ENCODE measurements at regions not wholly inside any gene's neighbourhood (a gene's known extent, or its start where the extent isn't known, plus 50 kb on each side); places are given as distances from the start of the nearest gene placed in this dataset.
"Not testable (repeated sequence)": the region's sequence is repeated elsewhere in the genome, so short reads cannot be mapped to it uniquely, and the experiment has no call there.

DNA sequence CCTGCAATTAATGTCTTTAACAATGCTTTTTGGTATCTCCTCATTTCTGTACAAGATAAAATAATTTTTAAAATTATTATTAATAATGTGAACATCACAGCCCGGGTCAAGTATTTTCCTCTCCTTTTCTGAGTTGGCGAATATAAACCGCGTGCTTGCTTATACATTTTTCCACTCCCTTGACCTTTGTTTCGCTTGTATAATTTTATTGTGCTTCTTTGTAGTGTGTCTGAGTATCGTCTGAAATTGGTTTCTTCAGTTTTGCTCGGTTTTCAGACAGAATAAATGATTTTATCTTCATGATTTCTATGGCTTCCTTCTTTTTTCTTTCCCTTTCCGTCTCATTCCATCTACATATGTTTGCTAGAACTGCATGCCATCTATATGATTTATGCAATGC, 448.5 kb downstream of the MAT2B start:
- Histone ChIP-seq H3K27me3 (ENCODE audit: control insufficient read depth, insufficient read depth, low read length) (no peaks in the 10 kb centered on the region), H3K4me3 (ENCODE audit: low read depth, low read length) (no peak overlapping the region), H3K4me1 (ENCODE audit: control insufficient read depth, insufficient read depth, low read length, poor library complexity, severe bottlenecking) (no peaks in the 10 kb centered on the region), H3K27ac (ENCODE audit: insufficient read depth, low read length, poor library complexity, severe bottlenecking) (no peak overlapping the region), H3K36me3 (ENCODE audit: control insufficient read depth, insufficient read depth, low read length) (no peaks in the 10 kb centered on the region), H3K9me3 (ENCODE audit: control insufficient read depth in 2 of 2, low read length in 2 of 2) (no peaks in the 10 kb centered on the region)
- Mint-ChIP-seq H3K4me3 (no peak overlapping the region), H3K9me3 (peaks cover 0 to 6% (median 3%) of the 10 kb centered on the region in 7 donors), H3K27me3 (no peaks in the 10 kb centered on the region), H3K27ac (no peak overlapping the region), H3K36me3 (no peaks in the 10 kb centered on the region), H3K4me1 (no peaks in the 10 kb centered on the region)
- DNase-seq = no peak
- ATAC-seq (ENCODE audit: low read depth in 2 of 2) = no peak

DNA sequence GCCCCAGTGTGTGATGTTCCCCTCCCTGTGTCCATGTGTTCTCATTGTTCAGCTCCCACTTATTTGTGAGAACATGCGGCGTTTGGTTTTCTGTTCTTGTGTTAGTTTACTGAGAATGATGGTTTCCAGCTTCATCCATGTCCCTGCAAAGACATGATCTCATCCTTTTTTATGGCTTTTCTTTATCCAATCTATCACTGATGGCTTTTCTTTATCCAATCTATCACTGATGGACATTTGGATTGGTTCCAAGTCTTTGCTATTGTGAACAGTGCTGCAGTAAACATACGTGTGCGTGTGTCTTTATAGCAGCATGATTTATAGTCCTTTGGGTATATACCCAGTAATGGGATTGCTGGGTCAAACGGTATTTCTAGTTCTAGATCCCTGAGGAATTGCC, 455.8 kb downstream of the MAT2B start:
- not testable (repeated sequence) for H3K27me3 Mint-ChIP-seq; H3K9me3 ChIP-seq (ENCODE audit: control insufficient read depth in 2 of 2, low read length in 2 of 2); H3K27ac ChIP-seq (ENCODE audit: insufficient read depth, low read length, poor library complexity, severe bottlenecking); H3K27me3 ChIP-seq (ENCODE audit: control insufficient read depth, insufficient read depth, low read length); DNase-seq; H3K9me3 Mint-ChIP-seq; H3K36me3 ChIP-seq (ENCODE audit: control insufficient read depth, insufficient read depth, low read length); H3K36me3 Mint-ChIP-seq; H3K27ac Mint-ChIP-seq; H3K4me1 ChIP-seq (ENCODE audit: control insufficient read depth, insufficient read depth, low read length, poor library complexity, severe bottlenecking); H3K4me3 Mint-ChIP-seq; ATAC-seq (ENCODE audit: low read depth in 2 of 2); H3K4me1 Mint-ChIP-seq; H3K4me3 ChIP-seq (ENCODE audit: low read depth, low read length)

DNA sequence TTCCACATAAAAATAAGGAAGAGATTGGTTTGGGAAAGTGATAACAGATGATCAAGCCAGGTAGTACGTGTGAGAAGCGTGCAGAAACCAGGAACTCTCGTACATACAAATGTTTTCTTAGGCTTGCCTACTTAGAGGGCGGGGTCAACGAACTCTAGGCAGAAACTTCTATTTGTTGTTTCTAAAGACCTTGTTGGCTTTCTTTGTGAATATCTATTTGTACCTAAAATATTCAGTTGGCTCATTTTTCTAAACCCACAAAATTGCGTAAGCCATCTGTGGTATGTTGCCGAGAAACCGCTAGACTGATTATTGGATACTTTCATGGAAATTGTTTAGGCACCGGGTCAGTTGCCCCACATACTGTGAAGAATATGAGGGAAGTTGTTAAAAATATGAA, 458.5 kb downstream of the MAT2B start:
- no peaks in the 10 kb centered on the region for H3K36me3 ChIP-seq (ENCODE audit: control insufficient read depth, insufficient read depth, low read length)
- no peak for DNase-seq
- Mint-ChIP-seq H3K4me1 (no peaks in the 10 kb centered on the region), H3K36me3 (no peaks in the 10 kb centered on the region), H3K27ac (no peak overlapping the region), H3K27me3 (no peaks in the 10 kb centered on the region), H3K4me3 (no peak overlapping the region), H3K9me3 (peaks cover 0 to 8% (median 5%) of the 10 kb centered on the region in 7 donors)
- no peak overlapping the region for H3K27ac ChIP-seq (ENCODE audit: insufficient read depth, low read length, poor library complexity, severe bottlenecking)
- no peaks in the 10 kb centered on the region for H3K9me3 ChIP-seq (ENCODE audit: control insufficient read depth in 2 of 2, low read length in 2 of 2)
- no peak overlapping the region for H3K4me3 ChIP-seq (ENCODE audit: low read depth, low read length)
- no peak for ATAC-seq (ENCODE audit: low read depth in 2 of 2)
- no peaks in the 10 kb centered on the region for H3K4me1 ChIP-seq (ENCODE audit: control insufficient read depth, insufficient read depth, low read length, poor library complexity, severe bottlenecking)
- H3K27me3 ChIP-seq (ENCODE audit: control insufficient read depth, insufficient read depth, low read length) = no peaks in the 10 kb centered on the region

DNA sequence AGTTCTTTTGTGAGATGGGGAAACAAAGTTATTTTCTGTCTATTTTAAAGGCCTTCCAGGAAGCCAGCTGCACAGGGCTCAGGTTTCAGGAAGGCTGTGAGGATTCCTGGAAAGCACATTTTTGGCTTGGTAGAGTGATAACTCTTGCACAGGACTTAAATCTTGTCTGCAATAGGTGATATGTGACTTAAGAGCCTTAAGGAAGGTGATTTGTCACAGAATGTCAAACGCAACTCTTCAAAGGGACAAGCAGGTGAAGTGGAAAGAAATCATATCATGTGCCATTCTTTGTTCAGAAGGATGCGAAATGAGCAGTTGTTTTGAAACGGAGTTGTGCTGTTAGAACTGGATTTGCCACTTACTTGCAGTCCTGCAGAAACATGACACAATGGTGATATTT, 459.3 kb downstream of the MAT2B start:
- Histone ChIP-seq H3K4me1 (ENCODE audit: control insufficient read depth, insufficient read depth, low read length, poor library complexity, severe bottlenecking) (no peaks in the 10 kb centered on the region), H3K36me3 (ENCODE audit: control insufficient read depth, insufficient read depth, low read length) (no peaks in the 10 kb centered on the region), H3K27me3 (ENCODE audit: control insufficient read depth, insufficient read depth, low read length) (no peaks in the 10 kb centered on the region), H3K9me3 (ENCODE audit: control insufficient read depth in 2 of 2, low read length in 2 of 2) (no peaks in the 10 kb centered on the region), H3K4me3 (ENCODE audit: low read depth, low read length) (no peak overlapping the region), H3K27ac (ENCODE audit: insufficient read depth, low read length, poor library complexity, severe bottlenecking) (no peak overlapping the region)
- Mint-ChIP-seq H3K27me3 (no peaks in the 10 kb centered on the region), H3K9me3 (peaks cover 0 to 8% (median 5%) of the 10 kb centered on the region in 7 donors), H3K27ac (no peak overlapping the region), H3K4me3 (no peak overlapping the region), H3K36me3 (no peaks in the 10 kb centered on the region), H3K4me1 (no peaks in the 10 kb centered on the region)
- DNase-seq (no peak), ATAC-seq (ENCODE audit: low read depth in 2 of 2) (no peak)

DNA sequence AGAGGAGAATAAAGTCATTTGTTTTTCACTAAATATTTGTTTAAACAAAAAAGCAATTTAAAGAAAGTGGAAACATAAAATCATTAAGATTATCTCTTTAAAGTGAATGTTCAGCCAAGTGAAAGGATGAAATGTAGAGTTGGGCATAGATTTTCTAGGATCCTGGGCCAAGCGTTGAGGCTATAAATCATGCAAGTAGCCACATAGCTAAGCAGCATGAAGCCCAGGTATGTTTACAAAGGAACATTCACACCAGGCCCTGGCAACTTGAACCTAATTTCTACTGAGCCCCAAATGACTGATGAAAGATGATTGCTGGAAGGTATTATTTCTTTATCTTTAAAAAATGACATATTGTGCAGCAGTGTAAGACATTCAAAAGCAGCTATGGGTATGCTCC, 461.8 kb downstream of the MAT2B start:
- ATAC-seq (ENCODE audit: low read depth in 2 of 2) = no peak
- no peaks in the 10 kb centered on the region for H3K4me1 Mint-ChIP-seq
- Histone ChIP-seq H3K4me3 (ENCODE audit: low read depth, low read length) (no peak overlapping the region), H3K9me3 (ENCODE audit: control insufficient read depth in 2 of 2, low read length in 2 of 2) (no peaks in the 10 kb centered on the region), H3K27me3 (ENCODE audit: control insufficient read depth, insufficient read depth, low read length) (no peaks in the 10 kb centered on the region), H3K27ac (ENCODE audit: insufficient read depth, low read length, poor library complexity, severe bottlenecking) (no peak overlapping the region), H3K36me3 (ENCODE audit: control insufficient read depth, insufficient read depth, low read length) (no peaks in the 10 kb centered on the region), H3K4me1 (ENCODE audit: control insufficient read depth, insufficient read depth, low read length, poor library complexity, severe bottlenecking) (no peaks in the 10 kb centered on the region)
- no peak overlapping the region for H3K4me3 Mint-ChIP-seq
- DNase-seq = no peak
- H3K27ac Mint-ChIP-seq = no peak overlapping the region
- no peaks in the 10 kb centered on the region for H3K27me3 Mint-ChIP-seq
- no peaks in the 10 kb centered on the region for H3K36me3 Mint-ChIP-seq
- H3K9me3 Mint-ChIP-seq = peaks cover 0 to 5% (median 3%) of the 10 kb centered on the region in 7 donors

DNA sequence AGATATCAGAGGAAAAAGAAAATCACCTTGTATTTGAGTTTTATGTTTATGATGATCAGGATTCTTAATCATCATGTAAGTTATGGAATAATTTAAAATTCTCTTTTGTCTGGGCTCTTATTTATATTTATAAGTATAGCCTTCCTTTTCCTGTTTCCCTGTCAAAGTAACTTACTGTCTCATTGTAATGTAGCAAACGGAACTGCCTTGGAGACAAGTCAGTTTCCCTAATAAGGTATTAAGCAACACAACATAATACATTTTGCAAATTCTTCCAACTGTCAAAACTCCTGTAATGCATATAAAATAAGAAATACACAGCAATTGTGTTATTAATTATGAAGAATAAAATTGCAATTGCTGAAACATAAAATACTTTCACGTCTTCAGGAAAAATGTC, 463.2 kb downstream of the MAT2B start:
- Mint-ChIP-seq H3K27me3 (no peaks in the 10 kb centered on the region), H3K36me3 (no peaks in the 10 kb centered on the region), H3K4me3 (no peak overlapping the region), H3K4me1 (no peaks in the 10 kb centered on the region), H3K9me3 (peaks cover 0 to 9% (median 0%) of the 10 kb centered on the region in 7 donors), H3K27ac (no peak overlapping the region)
- Histone ChIP-seq H3K27ac (ENCODE audit: insufficient read depth, low read length, poor library complexity, severe bottlenecking) (no peak overlapping the region), H3K27me3 (ENCODE audit: control insufficient read depth, insufficient read depth, low read length) (no peaks in the 10 kb centered on the region), H3K9me3 (ENCODE audit: control insufficient read depth in 2 of 2, low read length in 2 of 2) (no peaks in the 10 kb centered on the region), H3K4me1 (ENCODE audit: control insufficient read depth, insufficient read depth, low read length, poor library complexity, severe bottlenecking) (no peaks in the 10 kb centered on the region), H3K4me3 (ENCODE audit: low read depth, low read length) (no peak overlapping the region), H3K36me3 (ENCODE audit: control insufficient read depth, insufficient read depth, low read length) (no peaks in the 10 kb centered on the region)
- DNase-seq (no peak), ATAC-seq (ENCODE audit: low read depth in 2 of 2) (no peak)

DNA sequence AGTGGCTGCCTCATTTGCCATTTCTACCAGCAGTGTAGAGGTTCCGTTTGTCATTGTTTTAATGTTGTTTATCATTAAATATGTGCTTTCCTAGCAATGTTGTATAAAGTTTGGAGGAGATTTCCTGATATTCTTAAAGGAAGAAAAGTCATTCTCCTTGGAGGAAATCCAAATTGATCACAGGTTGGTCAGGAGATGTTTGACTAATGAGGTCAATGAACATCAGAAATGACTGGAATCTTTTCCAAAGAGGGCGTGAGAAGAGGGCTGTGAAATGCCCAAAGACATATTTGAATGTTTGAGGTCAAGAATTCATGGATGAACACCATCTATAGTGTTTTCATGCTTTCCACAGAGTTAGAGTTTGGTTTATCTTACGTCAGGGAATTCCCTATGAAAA, 471.3 kb downstream of the MAT2B start:
- ATAC-seq (ENCODE audit: low read depth in 2 of 2) (no peak), DNase-seq (no peak)
- no peak overlapping the region for H3K27ac Mint-ChIP-seq

DNA sequence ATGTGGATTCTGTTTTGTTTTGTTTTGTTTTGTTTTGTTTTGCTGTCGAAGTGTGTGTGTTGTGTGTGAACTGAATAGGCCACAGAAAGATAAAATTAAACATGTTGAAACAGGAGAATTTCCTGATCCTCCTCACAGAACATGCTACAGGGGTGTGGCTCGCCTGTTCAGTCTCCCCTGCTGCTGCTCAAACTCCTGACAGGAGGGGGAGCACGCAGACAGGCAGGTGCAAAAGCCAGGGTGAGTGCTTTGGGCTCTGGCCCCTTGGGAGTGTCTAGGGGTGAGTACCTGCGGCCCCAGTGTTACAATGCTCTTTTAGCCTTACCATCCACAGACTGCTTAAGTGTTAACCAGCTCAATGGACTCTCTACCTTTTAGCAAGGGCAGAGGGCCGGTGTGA, 473.5 kb downstream of the MAT2B start:
- peaks cover 0 to 25% (median 5%) of the 10 kb centered on the region in 7 donors for H3K9me3 Mint-ChIP-seq
- H3K4me3 ChIP-seq (ENCODE audit: low read depth, low read length) = no peak overlapping the region
- H3K36me3 Mint-ChIP-seq = no peaks in the 10 kb centered on the region
- no peak overlapping the region for H3K27ac ChIP-seq (ENCODE audit: insufficient read depth, low read length, poor library complexity, severe bottlenecking)
- H3K4me1 Mint-ChIP-seq = no peaks in the 10 kb centered on the region
- no peak overlapping the region for H3K4me3 Mint-ChIP-seq
- H3K4me1 ChIP-seq (ENCODE audit: control insufficient read depth, insufficient read depth, low read length, poor library complexity, severe bottlenecking) = no peaks in the 10 kb centered on the region
- H3K27ac Mint-ChIP-seq = no peak overlapping the region
- H3K27me3 Mint-ChIP-seq = no peaks in the 10 kb centered on the region
- H3K36me3 ChIP-seq (ENCODE audit: control insufficient read depth, insufficient read depth, low read length) = no peaks in the 10 kb centered on the region
- H3K9me3 ChIP-seq (ENCODE audit: control insufficient read depth in 2 of 2, low read length in 2 of 2) = no peaks in the 10 kb centered on the region
- ATAC-seq (ENCODE audit: low read depth in 2 of 2) = no peak
- DNase-seq = no peak
- no peaks in the 10 kb centered on the region for H3K27me3 ChIP-seq (ENCODE audit: control insufficient read depth, insufficient read depth, low read length)

More for the DNA sequence above, 471.3 kb downstream of the MAT2B start:
- no peak overlapping the region for H3K27ac ChIP-seq (ENCODE audit: insufficient read depth, low read length, poor library complexity, severe bottlenecking)
- Mint-ChIP-seq H3K9me3 (peaks cover 0 to 24% (median 4%) of the 10 kb centered on the region in 7 donors), H3K36me3 (no peaks in the 10 kb centered on the region), H3K4me1 (no peaks in the 10 kb centered on the region), H3K27me3 (no peaks in the 10 kb centered on the region), H3K4me3 (no peak overlapping the region)
- no peaks in the 10 kb centered on the region for H3K36me3 ChIP-seq (ENCODE audit: control insufficient read depth, insufficient read depth, low read length)
- H3K4me3 ChIP-seq (ENCODE audit: low read depth, low read length) = no peak overlapping the region
- H3K27me3 ChIP-seq (ENCODE audit: control insufficient read depth, insufficient read depth, low read length) = no peaks in the 10 kb centered on the region
- no peaks in the 10 kb centered on the region for H3K4me1 ChIP-seq (ENCODE audit: control insufficient read depth, insufficient read depth, low read length, poor library complexity, severe bottlenecking)
- no peaks in the 10 kb centered on the region for H3K9me3 ChIP-seq (ENCODE audit: control insufficient read depth in 2 of 2, low read length in 2 of 2)
